ENCODE measurements at regions not wholly inside any gene's neighbourhood (a gene's known extent, or its start where the extent isn't known, plus 50 kb on each side); places are given as distances from the start of the nearest gene placed in this dataset.

DNA sequence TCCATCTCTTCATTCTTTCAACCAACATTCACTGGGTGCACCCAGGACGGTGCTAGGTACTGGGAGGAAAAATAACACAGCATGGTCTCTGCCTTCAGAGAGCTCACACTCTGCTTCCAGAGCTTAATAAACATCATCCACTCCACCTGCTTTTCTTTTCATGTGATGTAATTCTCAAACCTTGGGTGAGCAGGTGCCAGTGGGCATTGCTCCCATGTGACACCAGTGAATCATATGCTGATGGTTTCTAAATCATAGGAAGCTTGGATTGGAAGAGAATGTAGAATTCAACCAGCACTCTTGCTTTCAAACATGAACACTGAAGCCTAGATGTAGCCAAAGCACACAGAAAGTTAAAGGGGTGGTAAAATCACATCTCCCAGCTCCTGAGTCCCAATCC is 189.8 kb downstream of the FOXA2 start:
- DNase-seq (ENCODE audit: unreplicated experiment), result no peak
- H3K27ac Mint-ChIP-seq (ENCODE audit: low read depth, unreplicated experiment), result no peak overlapping the region
- POLR2A ChIA-PET, result interaction anchor here (0.7 to 2.7 kb wide), 6 partner anchors 9 to 744 kb away, joined by 3 to 15 read pairs (median 4); no protein-coding TSS in a partner anchor
- H3K9me3 Mint-ChIP-seq (ENCODE audit: unreplicated experiment), result no peaks in the 10 kb centered on the region
- TF ChIP-seq, protein P1, sequence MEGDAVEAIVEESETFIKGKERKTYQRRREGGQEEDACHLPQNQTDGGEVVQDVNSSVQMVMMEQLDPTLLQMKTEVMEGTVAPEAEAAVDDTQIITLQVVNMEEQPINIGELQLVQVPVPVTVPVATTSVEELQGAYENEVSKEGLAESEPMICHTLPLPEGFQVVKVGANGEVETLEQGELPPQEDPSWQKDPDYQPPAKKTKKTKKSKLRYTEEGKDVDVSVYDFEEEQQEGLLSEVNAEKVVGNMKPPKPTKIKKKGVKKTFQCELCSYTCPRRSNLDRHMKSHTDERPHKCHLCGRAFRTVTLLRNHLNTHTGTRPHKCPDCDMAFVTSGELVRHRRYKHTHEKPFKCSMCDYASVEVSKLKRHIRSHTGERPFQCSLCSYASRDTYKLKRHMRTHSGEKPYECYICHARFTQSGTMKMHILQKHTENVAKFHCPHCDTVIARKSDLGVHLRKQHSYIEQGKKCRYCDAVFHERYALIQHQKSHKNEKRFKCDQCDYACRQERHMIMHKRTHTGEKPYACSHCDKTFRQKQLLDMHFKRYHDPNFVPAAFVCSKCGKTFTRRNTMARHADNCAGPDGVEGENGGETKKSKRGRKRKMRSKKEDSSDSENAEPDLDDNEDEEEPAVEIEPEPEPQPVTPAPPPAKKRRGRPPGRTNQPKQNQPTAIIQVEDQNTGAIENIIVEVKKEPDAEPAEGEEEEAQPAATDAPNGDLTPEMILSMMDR (IDR thresholded peaks at IDR 0.05; ENCODE audit: unreplicated experiment), result no peak
- H3K4me1 Mint-ChIP-seq (ENCODE audit: insufficient read depth, unreplicated experiment), result peaks cover 20% of the 10 kb centered on the region
- intact Hi-C loops (cut with micrococcal nuclease), result no loop called here
- no peaks in the 10 kb centered on the region for H3K27me3 Mint-ChIP-seq (ENCODE audit: insufficient read depth, unreplicated experiment)
- CTCF ChIA-PET, result interaction anchor here (0.8 to 2.9 kb wide), 6 partner anchors 9 to 295 kb away, joined by 3 to 12 read pairs (median 4); no protein-coding TSS in a partner anchor
- BruUV-seq (replicated peaks), result no TSS peak
- H3K36me3 Mint-ChIP-seq (ENCODE audit: insufficient read depth, unreplicated experiment), result no peaks in the 10 kb centered on the region
- H3K4me3 Mint-ChIP-seq (ENCODE audit: unreplicated experiment), result no peak overlapping the region

DNA sequence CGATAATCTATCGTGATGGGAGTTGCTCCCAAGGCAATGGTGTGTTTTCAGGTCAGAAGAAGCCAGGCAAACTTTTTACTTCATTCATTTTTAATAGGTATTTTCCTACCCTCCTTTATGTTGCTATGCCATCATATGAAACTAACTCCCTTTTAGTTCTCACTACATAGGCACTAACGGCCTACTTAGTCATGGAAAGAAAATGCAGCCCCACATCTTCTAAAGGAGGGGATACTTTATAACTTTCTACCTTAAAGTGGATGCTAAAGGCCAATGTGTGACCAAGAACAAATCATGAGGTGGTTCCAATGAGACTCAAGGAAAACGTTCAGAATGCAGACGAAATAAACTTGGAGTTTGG is 193.8 kb downstream of the FOXA2 start:
- Mint-ChIP-seq H3K27ac (ENCODE audit: low read depth, unreplicated experiment) (no peak overlapping the region), H3K4me3 (ENCODE audit: unreplicated experiment) (no peak overlapping the region), H3K9me3 (ENCODE audit: unreplicated experiment) (no peaks in the 10 kb centered on the region), H3K36me3 (ENCODE audit: insufficient read depth, unreplicated experiment) (no peaks in the 10 kb centered on the region), H3K4me1 (ENCODE audit: insufficient read depth, unreplicated experiment) (peaks cover 32% of the 10 kb centered on the region), H3K27me3 (ENCODE audit: insufficient read depth, unreplicated experiment) (no peaks in the 10 kb centered on the region)
- CTCF ChIA-PET, result interaction anchor here (0.7 to 3.3 kb wide), 10 partner anchors 11 to 292 kb away, joined by 3 to 30 read pairs (median 3); no protein-coding TSS in a partner anchor
- POLR2A ChIA-PET, result interaction anchor here (0.6 to 4.1 kb wide), 18 partner anchors 9 to 968 kb away, joined by 3 to 33 read pairs (median 4); no protein-coding TSS in a partner anchor
- TF ChIP-seq, protein P1 (IDR thresholded peaks at IDR 0.05; ENCODE audit: unreplicated experiment), result no peak
- intact Hi-C loops (cut with micrococcal nuclease), result loop anchor here (1.0 to 2.0 kb wide), 2 partner anchors 15 to 194 kb away; partner anchors contain the start of gene FOXA2
- TSS peak; percentile 44 for BruUV-seq (replicated peaks)
- no peak for DNase-seq (ENCODE audit: unreplicated experiment)

DNA sequence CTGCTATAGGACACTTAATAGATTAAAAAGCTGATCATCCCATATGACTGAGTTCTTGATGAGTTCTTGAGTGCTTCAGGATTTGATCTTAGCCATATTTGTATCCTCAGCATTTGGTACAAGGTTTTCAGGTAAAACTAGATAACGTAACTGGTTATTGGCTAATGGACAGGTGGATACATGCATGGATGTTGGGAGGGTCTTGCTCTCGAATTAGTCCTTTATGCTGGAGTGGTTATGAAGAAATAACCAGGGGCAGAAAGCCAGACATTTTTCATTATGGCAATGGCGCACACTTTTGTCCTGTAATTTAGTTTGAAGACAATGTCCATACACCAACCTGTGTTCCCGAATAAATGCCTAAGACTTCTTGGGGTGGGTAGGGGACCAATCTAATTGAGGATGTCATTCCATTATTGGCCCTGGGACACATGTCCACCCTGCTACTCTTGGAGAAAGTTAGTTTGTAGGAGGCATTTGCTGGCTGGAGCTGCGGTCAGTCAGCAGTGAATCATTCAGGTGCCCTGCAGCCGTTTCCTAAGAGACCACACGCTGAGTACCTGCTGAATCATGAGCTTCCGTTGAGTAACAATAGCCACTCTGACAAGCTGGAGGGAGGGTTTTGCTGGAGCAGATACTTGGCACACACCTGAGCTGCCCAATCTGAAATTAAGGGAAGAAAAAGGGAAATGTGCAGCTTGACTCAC is 194.4 kb downstream of the FOXA2 start:
- peak; percentile 98 for DNase-seq (ENCODE audit: unreplicated experiment)
- intact Hi-C loops (cut with micrococcal nuclease), result loop anchor here (1.0 to 5.0 kb wide), 3 partner anchors 15 to 195 kb away; partner anchors contain the start of gene FOXA2
- Mint-ChIP-seq H3K27ac (ENCODE audit: low read depth, unreplicated experiment) (peak overlapping the region; percentile 8), H3K4me1 (ENCODE audit: insufficient read depth, unreplicated experiment) (peaks cover 30% of the 10 kb centered on the region), H3K36me3 (ENCODE audit: insufficient read depth, unreplicated experiment) (no peaks in the 10 kb centered on the region), H3K27me3 (ENCODE audit: insufficient read depth, unreplicated experiment) (no peaks in the 10 kb centered on the region), H3K4me3 (ENCODE audit: unreplicated experiment) (no peak overlapping the region), H3K9me3 (ENCODE audit: unreplicated experiment) (no peaks in the 10 kb centered on the region)
- TF ChIP-seq, protein P1 (IDR thresholded peaks at IDR 0.05; ENCODE audit: unreplicated experiment), result no peak
- ChIA-PET POLR2A (interaction anchor here (0.6 to 4.1 kb wide), 18 partner anchors 10 to 968 kb away, joined by 3 to 33 read pairs (median 4); no protein-coding TSS in a partner anchor), CTCF (interaction anchor here (0.8 to 3.3 kb wide), 12 partner anchors 10 to 293 kb away, joined by 3 to 30 read pairs (median 3); no protein-coding TSS in a partner anchor)
- BruUV-seq (replicated peaks), result TSS peak; percentile 60

DNA sequence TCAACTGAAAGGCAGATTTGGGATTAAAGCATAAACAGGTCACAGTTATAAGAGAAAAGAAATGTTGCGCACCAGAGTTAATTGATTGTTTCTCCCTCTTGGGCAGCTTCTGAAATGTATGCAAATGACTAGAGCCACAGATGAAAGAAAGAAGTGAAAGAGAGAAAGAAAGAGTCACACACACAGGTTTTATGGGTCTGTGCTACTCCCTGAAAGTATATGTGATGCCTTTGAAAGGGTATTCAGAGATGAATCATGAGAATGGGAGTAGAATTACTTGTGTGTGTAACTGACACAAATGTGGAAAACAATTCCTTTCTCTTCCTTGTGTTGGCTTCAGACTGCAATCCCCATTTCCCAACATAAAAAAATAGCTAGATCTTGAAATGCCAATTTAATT is 196.9 kb downstream of the FOXA2 start:
- no peak overlapping the region for H3K27ac Mint-ChIP-seq (ENCODE audit: low read depth, unreplicated experiment)
- H3K27me3 Mint-ChIP-seq (ENCODE audit: insufficient read depth, unreplicated experiment), result no peaks in the 10 kb centered on the region
- peaks cover 36% of the 10 kb centered on the region for H3K4me1 Mint-ChIP-seq (ENCODE audit: insufficient read depth, unreplicated experiment)
- H3K4me3 Mint-ChIP-seq (ENCODE audit: unreplicated experiment), result no peak overlapping the region
- CTCF ChIA-PET, result interaction anchor here (0.6 to 6.8 kb wide), 13 partner anchors 16 to 1058 kb away, joined by 3 to 62 read pairs (median 5); no protein-coding TSS in a partner anchor
- no peaks in the 10 kb centered on the region for H3K36me3 Mint-ChIP-seq (ENCODE audit: insufficient read depth, unreplicated experiment)
- BruUV-seq (replicated peaks), result no TSS peak
- H3K9me3 Mint-ChIP-seq (ENCODE audit: unreplicated experiment), result no peaks in the 10 kb centered on the region
- TF ChIP-seq, protein P1 (IDR thresholded peaks at IDR 0.05; ENCODE audit: unreplicated experiment), result no peak
- no peak for DNase-seq (ENCODE audit: unreplicated experiment)
- POLR2A ChIA-PET, result interaction anchor here (1.4 kb wide), 2 partner anchors 12 to 46 kb away, joined by 4 to 6 read pairs; no protein-coding TSS in a partner anchor
- intact Hi-C loops (cut with micrococcal nuclease), result loop anchor here (5.0 kb wide), 1 partner anchor 65 kb away; no protein-coding TSS in a partner anchor
